ENCODE measurements at regions not wholly inside any gene's neighbourhood (a gene's known extent, or its start where the extent isn't known, plus 50 kb on each side); places are given as distances from the start of the nearest gene placed in this dataset.

DNA sequence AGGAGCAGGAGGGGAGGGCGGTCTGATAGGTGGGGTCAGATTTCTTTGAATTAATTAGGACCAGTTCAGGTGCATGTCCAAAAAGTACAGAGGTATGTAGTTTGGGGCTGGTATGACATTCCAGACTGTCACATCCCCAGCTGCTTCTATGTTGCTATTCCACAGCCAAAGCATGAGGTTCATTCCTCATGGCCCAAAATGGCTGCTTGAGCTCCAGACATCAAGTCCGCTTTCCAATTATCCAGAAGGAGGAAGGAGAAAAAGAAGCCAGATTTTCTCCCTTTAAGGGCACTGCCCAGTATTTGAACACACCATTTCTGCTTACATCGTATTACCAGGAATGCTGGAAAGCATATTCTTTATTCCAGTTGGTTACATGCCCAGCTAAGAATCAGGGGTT lies 58.0 kb upstream of the CD82 start:
- TF ChIP-seq, protein P1, sequence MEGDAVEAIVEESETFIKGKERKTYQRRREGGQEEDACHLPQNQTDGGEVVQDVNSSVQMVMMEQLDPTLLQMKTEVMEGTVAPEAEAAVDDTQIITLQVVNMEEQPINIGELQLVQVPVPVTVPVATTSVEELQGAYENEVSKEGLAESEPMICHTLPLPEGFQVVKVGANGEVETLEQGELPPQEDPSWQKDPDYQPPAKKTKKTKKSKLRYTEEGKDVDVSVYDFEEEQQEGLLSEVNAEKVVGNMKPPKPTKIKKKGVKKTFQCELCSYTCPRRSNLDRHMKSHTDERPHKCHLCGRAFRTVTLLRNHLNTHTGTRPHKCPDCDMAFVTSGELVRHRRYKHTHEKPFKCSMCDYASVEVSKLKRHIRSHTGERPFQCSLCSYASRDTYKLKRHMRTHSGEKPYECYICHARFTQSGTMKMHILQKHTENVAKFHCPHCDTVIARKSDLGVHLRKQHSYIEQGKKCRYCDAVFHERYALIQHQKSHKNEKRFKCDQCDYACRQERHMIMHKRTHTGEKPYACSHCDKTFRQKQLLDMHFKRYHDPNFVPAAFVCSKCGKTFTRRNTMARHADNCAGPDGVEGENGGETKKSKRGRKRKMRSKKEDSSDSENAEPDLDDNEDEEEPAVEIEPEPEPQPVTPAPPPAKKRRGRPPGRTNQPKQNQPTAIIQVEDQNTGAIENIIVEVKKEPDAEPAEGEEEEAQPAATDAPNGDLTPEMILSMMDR (IDR thresholded peaks at IDR 0.05; ENCODE audit: borderline replicate concordance, insufficient read depth, low read depth, low read length) = no peak
- no peak overlapping the region for H3K4me3 ChIP-seq (ENCODE audit: low read depth, low read length)

DNA sequence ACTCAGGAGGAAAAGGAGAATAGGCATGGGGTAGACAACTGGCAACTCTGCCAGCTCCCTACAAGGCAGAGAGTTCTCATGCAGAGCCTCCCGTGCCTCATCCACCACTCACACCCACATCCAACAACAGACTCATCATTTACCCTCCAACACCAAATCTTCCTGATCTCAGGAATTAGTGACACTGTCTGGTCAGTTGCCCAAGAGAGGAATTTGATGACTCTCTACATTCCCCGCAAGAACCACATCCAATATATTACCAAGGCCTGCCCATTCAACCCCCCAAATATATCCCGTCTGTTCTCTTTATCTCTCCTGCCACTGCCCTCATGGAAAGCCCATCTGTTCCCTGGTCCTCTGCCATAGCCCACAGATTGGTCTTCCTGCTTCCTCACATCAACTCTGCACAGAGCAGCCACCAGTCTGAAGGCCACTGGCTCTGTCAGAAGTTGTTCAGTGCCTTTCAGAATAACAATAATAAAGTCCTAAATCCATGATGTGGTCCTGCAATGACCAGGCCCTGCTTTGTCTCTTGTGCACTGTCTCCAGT lies 57.5 kb upstream of the CD82 start:
- no peak overlapping the region for H3K4me3 ChIP-seq (ENCODE audit: low read depth, low read length)

DNA sequence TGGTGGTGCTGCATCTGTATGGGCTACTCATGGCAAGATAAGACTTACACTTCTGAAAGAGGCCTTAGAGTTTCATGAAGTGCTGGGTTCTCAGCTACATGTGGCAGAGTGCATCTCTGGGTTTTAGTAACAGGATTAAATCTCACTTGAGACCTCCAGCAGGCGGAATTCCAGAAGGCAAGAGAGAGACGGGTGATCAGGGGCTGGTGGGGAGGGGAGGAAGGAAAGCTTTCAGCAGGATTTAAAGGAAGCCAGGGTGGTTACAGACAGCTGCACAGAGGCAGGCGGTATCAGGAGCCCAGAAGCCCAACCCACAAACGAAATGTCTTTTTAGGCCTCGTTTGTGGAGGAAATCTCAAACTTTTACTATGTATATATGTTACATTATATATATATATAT lies 56.2 kb upstream of the CD82 start:
- TF ChIP-seq, protein P1 (IDR thresholded peaks at IDR 0.05; ENCODE audit: borderline replicate concordance, insufficient read depth, low read depth, low read length) = no peak
- no peak overlapping the region for H3K4me3 ChIP-seq (ENCODE audit: low read depth, low read length)

More for the DNA sequence above, 57.5 kb upstream of the CD82 start:
- TF ChIP-seq, protein P1 (IDR thresholded peaks at IDR 0.05; ENCODE audit: borderline replicate concordance, insufficient read depth, low read depth, low read length) = no peak

DNA sequence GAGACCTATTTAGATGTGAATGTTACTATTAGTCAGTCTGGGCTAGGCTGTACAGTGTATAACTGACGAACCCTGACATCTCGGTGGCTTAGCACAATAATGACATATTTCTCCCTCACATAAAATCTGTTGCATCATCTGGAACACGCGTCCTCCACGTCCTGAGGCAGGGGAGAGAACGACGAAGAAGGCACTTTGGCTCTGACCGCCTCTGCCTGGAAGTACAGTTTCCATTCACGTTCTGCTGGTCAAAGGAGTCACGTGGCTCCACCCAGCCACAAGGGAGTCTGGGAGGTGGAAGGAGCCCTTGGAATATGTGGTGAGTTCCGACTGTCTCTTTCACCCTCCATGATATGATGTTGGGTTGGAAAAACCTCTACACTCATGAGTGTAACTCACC lies 55.1 kb upstream of the CD82 start:
- H3K4me3 ChIP-seq (ENCODE audit: low read depth, low read length) = no peak overlapping the region
- TF ChIP-seq, protein P1 (IDR thresholded peaks at IDR 0.05; ENCODE audit: borderline replicate concordance, insufficient read depth, low read depth, low read length) = no peak

DNA sequence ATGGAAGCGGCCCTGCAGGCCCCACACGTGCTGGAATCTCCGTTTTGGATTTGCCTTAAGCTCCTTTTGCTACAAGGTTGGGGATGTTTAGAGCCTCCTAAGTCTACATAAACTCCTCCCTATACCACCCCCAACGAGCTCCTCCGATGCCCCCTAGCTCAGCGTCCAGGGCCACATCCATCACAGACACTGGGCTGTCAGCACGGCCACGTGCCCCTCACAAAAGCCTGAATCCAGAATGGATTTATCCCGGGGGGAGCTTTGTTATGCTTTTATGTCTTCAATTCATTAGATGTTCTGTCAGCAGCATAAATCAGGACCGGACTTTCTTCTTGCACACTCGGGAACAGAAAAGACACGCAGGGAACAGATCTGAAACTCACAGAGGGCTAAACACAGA lies 52.6 kb upstream of the CD82 start:
- H3K4me3 ChIP-seq (ENCODE audit: low read depth, low read length) = no peak overlapping the region
- TF ChIP-seq, protein P1 (IDR thresholded peaks at IDR 0.05; ENCODE audit: borderline replicate concordance, insufficient read depth, low read depth, low read length) = no peak

DNA sequence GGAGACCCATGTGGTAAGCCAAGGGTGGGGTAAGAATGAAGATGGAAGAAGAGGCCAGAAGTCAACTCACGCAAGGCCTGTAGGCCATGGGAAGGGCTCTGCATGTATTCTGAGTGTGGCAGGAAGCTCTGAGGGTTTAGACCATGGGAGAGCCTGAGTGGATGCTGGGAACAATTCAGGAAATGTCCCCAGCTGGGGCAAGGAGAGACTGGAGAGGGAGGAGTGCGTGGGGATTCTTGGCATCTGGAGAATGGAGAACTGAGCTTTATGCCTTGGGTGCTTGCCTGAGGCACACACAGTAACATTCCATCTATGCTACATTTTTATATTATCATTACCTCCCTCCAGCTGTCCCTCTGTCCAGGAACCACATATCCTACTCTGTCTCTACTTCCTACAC lies 50.4 kb upstream of the CD82 start:
- H3K4me3 ChIP-seq (ENCODE audit: low read depth, low read length) = no peak overlapping the region
- TF ChIP-seq, protein P1 (IDR thresholded peaks at IDR 0.05; ENCODE audit: borderline replicate concordance, insufficient read depth, low read depth, low read length) = no peak
